Heart right ventricle (tissue), 16 donors: ENCODE measurements at regions not wholly inside any gene's neighbourhood (a gene's known extent, or its start where the extent isn't known, plus 50 kb on each side); places are given as distances from the start of the nearest gene placed in this dataset.

Source experiments
- ATAC-seq, 8 donors: fragments of 200-7000 bp; cut with Tn5 transposase; one replicate each; pipeline ENCODE4 v1.9.1; 2020; ENCODE audit warnings: mild to moderate bottlenecking in 8 of 8, moderate library complexity in 8 of 8, moderate number of reproducible peaks in 1 of 8
- DNase-seq, 2 donors: peaks; one replicate each; pipeline ENCODE4 v3.0.0-alpha.2; 2020
- H3K27ac ChIP-seq, 10 donors: fragments of 200-600 bp; sonication (generic) in 2 of 10; one replicate each; pipeline versions ENCODE4 v1.5.0 to v1.8.0; 2020 to 2022; ENCODE audit warnings: mild to moderate bottlenecking in 3 of 10
- H3K27me3 ChIP-seq, 7 donors: fragments of 200-600 bp; one replicate each; pipeline ENCODE4 v1.8.0; 2021 to 2022; ENCODE audit warnings: mild to moderate bottlenecking in 2 of 7
- H3K36me3 ChIP-seq, 9 donors: fragments of 200-600 bp; sonication (generic) in 1 of 9; one replicate each; pipeline versions ENCODE4 v1.5.0 to v1.8.0; 2020 to 2022; ENCODE audit warnings: mild to moderate bottlenecking in 2 of 9
- H3K4me1 ChIP-seq, 9 donors: fragments of 200-600 bp; sonication (generic) in 1 of 9; one replicate each; pipeline versions ENCODE4 v1.5.0 to v1.8.0; 2020 to 2022; ENCODE audit warnings: mild to moderate bottlenecking in 4 of 9
- H3K4me3 ChIP-seq, 10 donors: fragments of 200-600 bp; sonication (generic) in 2 of 10; one replicate each; pipeline versions ENCODE4 v1.5.0 to v1.8.0; 2020 to 2022; ENCODE audit warnings: mild to moderate bottlenecking in 7 of 10, moderate library complexity in 2 of 10
- H3K9me3 ChIP-seq, 11 donors: fragments of 200-600 bp in 10 of 11; sonication (generic) in 2 of 11; one replicate each; pipeline versions ENCODE4 v1.5.0 to v1.8.0; 2013 to 2022; ENCODE audit warnings: mild to moderate bottlenecking in 2 of 11, control low read depth in 1 of 11, moderate library complexity in 1 of 11
- CTCF ChIP-seq, 9 donors: fragments of 200-600 bp; sonication (generic) in 2 of 9; IDR thresholded peaks; one replicate each; pipeline versions ENCODE4 v1.5.0 to v1.8.0; 2021 to 2022; ENCODE audit warnings: antibody characterized with exemption in 9 of 9, mild to moderate bottlenecking in 5 of 9, moderate library complexity in 1 of 9
- WGBS, 2 donors: extraction: QIAGEN DNeasy Blood & Tissue Kit; methylation state at CpG; one replicate each; pipeline ENCODE4 v1.1.7; 2013; ENCODE audit warnings: inconsistent platforms in 1 of 2; 5-methylcytosine and 5-hydroxymethylcytosine counted together
- intact Hi-C, 10 donors: fragments of 100-400 bp; cut with DNase I; formaldehyde crosslinking; loops; one replicate each; pipeline versions ENCODE4 v1.11.1 to v1.14.2; 2022
- donor health status: Arrhythmogenic right ventricular cardiomyopathy.
- donor health status: ischemic (EF 13 %, LVEDD 7.1; RV severe dilation, severe dysfunction).
- donor health status: healthy with polysubstance abuse.
- donor health status: DM: no; HTN: yes; CAD: no.
- donor health status: DM: no; HTN: no; CAD: no.
- donor health status: ischemic (EF 25% LVEDD 6.9; RV normal size, moderate dysfunction).
- donor health status: ischemic (EF 25% LVEDD 5.7; RV mildly dilated, moderate dysfunction).
- donor health status: healthy.
- donor health status: DM: yes; HTN: yes; CAD: no.
- donor health status: Ischemic cardiomyopathy.
- donor health status: ischemic (EF 35%, LVEDD 5.7; RV mildly dilated, moderate dysfunction).
- donor health status: nonischemic (EF 11% LVEDD 7.7; RV severe dilation, severe dysfunction).
- donor health status: DM: yes; HTN: yes; CAD: no.
- donor health status: PGD.
- donor health status: ischemic (EF 29% LVEDD 5.4; RV normal size, mild dysfunction).
- donor health status: nonischemic (EF 23%, LVEDD 6.1; RV moderate dilation, normal function).

- no peak for ATAC-seq
- Histone ChIP-seq H3K27me3 (no peaks in the 10 kb centered on the region), H3K27ac (no peak overlapping the region), H3K36me3 (no peaks in the 10 kb centered on the region), H3K4me3 (no peak overlapping the region), H3K4me1 (no peaks in the 10 kb centered on the region), H3K9me3 (peaks cover 0 to 5% (median 0%) of the 10 kb centered on the region in 11 donors)
- WGBS, 2 donors: 70 to 81% methylated on average over 4 of the region's 4 CpGs
- TF ChIP-seq CTCF (IDR thresholded peaks at IDR 0.05): no peak
- intact Hi-C loops: no loop called here
- no peak for DNase-seq
Observed at GRCh38 chr11:41868606-41869005, 409.2 kb upstream of the LRRC4C start.

DNA sequence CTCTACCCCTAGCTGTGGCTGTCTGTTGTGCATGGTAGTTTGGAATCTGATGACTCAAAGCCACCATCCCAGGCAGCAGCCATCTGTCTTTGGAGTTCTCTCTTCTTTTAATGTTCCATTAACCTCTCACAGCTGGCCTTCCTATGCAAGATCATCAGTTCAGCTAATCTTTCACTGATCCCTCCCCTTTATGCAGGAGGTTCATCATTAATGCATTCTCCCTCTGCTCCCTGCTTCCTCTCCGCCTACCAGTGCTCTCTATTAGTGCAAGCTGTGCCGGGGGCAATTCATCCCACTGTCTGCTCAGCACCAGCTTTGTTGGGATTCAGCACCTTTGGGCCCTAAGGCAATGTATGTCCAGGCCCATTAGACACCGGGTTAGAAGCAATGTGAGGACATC lies 413.0 kb upstream of the LRRC4C start:
- WGBS, 2 donors: 75 to 79% methylated on average over 3 of the region's 3 CpGs
- no peak for ATAC-seq

GRCh38 chr11:41872870-41873269 lies 413.4 kb upstream of the LRRC4C start:
- Histone ChIP-seq H3K27ac (no peak overlapping the region), H3K4me1 (no peaks in the 10 kb centered on the region), H3K27me3 (no peaks in the 10 kb centered on the region), H3K9me3 (peaks cover 0 to 6% (median 0%) of the 10 kb centered on the region in 11 donors), H3K4me3 (no peak overlapping the region), H3K36me3 (no peaks in the 10 kb centered on the region)
- WGBS, 2 donors: 70 to 79% methylated on average over 4 of the region's 4 CpGs
- intact Hi-C loops: no loop called here
- no peak for TF ChIP-seq CTCF (IDR thresholded peaks at IDR 0.05)
- DNase-seq (no peak), ATAC-seq (no peak)

More for the DNA sequence above, 413.0 kb upstream of the LRRC4C start:
- no peak for DNase-seq
- no peaks in the 10 kb centered on the region for H3K27me3 ChIP-seq
- TF ChIP-seq CTCF (IDR thresholded peaks at IDR 0.05): no peak
- intact Hi-C loops: no loop called here
- H3K36me3 ChIP-seq: no peaks in the 10 kb centered on the region
- no peak overlapping the region for H3K4me3 ChIP-seq
- no peak overlapping the region for H3K27ac ChIP-seq
- no peaks in the 10 kb centered on the region for H3K4me1 ChIP-seq
- peaks cover 0 to 6% (median 0%) of the 10 kb centered on the region in 11 donors for H3K9me3 ChIP-seq

DNA sequence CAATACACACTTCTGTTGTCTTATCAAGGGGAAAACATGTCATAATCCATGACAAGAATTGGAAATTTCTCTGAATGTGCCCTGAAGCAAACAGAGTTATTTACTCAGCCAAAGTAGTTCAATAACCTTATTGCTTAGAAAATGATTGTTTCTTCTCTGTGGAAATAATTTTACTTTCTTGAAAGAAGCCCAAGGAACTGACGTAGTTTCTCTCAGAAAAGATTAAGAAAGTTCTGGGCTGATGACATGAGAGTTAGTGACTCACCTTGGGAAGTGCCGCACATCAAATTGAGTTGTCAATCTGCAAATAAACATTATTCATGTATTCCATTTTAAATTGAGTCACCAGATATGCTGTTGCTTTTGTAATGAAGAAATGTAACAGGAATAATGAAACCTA lies 418.6 kb upstream of the LRRC4C start:
- intact Hi-C loops: no loop called here
- Histone ChIP-seq H3K9me3 (peaks cover 0 to 17% (median 0%) of the 10 kb centered on the region in 11 donors), H3K27me3 (no peaks in the 10 kb centered on the region), H3K4me3 (no peak overlapping the region), H3K27ac (no peak overlapping the region), H3K36me3 (no peaks in the 10 kb centered on the region), H3K4me1 (no peaks in the 10 kb centered on the region)
- no peak for TF ChIP-seq CTCF (IDR thresholded peaks at IDR 0.05)
- DNase-seq (no peak), ATAC-seq (no peak)
- WGBS, 2 donors: 83 to 86% methylated on average over 2 of the region's 2 CpGs

GRCh38 chr11:41879214-41879613 lies 419.8 kb upstream of the LRRC4C start:
- no peak overlapping the region for H3K27ac ChIP-seq
- H3K4me3 ChIP-seq: no peak overlapping the region
- ATAC-seq (no peak), DNase-seq (no peak)
- intact Hi-C loops: no loop called here
- no peaks in the 10 kb centered on the region for H3K27me3 ChIP-seq
- no peak for TF ChIP-seq CTCF (IDR thresholded peaks at IDR 0.05)
- no peaks in the 10 kb centered on the region for H3K36me3 ChIP-seq
- H3K9me3 ChIP-seq: peaks cover 0 to 17% (median 0%) of the 10 kb centered on the region in 11 donors
- no peaks in the 10 kb centered on the region for H3K4me1 ChIP-seq
